ENCODE measurements at regions not wholly inside any gene's neighbourhood (a gene's known extent, or its start where the extent isn't known, plus 50 kb on each side); places are given as distances from the start of the nearest gene placed in this dataset.

DNA sequence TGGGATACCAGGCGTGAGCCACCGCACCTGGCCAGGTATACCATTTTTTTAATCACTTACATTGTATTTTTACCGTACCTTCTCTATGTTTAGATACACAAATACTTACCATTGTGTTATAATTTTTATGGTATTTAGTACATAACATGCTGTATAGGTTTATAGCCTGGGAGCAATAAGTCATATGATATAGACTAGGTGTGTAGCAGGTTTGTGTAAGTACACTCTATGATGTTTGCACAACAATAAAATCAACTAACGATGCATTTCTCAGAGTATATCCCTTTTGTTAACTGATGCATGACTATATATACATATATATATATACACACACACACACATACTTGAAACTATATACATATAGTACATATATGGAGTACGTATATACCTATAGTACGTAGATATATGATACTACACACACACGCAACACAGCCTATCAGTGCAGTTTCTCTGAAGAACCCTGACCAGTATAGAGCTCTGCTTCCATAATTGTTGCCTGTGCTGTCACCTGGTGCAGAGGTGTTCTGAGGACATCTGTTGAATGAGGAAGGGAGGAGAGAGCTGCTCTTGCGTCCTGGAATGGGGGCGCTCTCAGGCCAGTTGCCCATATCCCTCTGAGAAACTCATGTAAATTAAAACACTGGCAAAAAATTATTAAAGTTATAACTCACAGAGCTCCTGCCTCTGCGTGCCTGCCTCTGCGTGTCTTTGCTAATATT is 315.3 kb downstream of the FGFR2 start:
- TF ChIP-seq, protein P1, sequence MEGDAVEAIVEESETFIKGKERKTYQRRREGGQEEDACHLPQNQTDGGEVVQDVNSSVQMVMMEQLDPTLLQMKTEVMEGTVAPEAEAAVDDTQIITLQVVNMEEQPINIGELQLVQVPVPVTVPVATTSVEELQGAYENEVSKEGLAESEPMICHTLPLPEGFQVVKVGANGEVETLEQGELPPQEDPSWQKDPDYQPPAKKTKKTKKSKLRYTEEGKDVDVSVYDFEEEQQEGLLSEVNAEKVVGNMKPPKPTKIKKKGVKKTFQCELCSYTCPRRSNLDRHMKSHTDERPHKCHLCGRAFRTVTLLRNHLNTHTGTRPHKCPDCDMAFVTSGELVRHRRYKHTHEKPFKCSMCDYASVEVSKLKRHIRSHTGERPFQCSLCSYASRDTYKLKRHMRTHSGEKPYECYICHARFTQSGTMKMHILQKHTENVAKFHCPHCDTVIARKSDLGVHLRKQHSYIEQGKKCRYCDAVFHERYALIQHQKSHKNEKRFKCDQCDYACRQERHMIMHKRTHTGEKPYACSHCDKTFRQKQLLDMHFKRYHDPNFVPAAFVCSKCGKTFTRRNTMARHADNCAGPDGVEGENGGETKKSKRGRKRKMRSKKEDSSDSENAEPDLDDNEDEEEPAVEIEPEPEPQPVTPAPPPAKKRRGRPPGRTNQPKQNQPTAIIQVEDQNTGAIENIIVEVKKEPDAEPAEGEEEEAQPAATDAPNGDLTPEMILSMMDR (IDR thresholded peaks at IDR 0.05; ENCODE audit: low read length, missing control alignments), result no peak
- no peak overlapping the region for H3K4me3 ChIP-seq (replicated peaks; ENCODE audit: low read depth, low read length)
- DNase-seq (ENCODE audit: low read depth), result no peak

DNA sequence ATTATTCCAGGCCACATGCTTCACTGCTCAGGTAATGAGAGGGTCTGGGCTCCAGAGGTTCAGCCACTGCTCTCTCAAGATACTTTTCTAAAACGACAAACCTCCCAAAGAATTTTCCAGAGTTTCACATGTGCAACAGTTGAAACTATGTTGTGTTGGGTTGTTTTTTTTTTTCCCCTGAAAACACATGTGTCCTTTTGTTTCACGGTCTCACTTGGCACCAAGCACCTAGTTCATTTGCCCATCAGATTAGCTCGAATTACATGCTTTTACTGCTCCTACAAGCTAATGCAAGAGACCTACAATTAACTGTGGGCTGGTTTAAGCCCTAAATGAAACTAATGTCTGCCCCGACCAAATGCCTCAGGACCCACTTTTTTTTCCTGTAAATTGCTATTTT is 313.3 kb downstream of the FGFR2 start:
- no peak for DNase-seq (ENCODE audit: low read depth)
- TF ChIP-seq, protein P1 (IDR thresholded peaks at IDR 0.05; ENCODE audit: low read length, missing control alignments), result no peak
- no peak overlapping the region for H3K4me3 ChIP-seq (replicated peaks; ENCODE audit: low read depth, low read length)

DNA sequence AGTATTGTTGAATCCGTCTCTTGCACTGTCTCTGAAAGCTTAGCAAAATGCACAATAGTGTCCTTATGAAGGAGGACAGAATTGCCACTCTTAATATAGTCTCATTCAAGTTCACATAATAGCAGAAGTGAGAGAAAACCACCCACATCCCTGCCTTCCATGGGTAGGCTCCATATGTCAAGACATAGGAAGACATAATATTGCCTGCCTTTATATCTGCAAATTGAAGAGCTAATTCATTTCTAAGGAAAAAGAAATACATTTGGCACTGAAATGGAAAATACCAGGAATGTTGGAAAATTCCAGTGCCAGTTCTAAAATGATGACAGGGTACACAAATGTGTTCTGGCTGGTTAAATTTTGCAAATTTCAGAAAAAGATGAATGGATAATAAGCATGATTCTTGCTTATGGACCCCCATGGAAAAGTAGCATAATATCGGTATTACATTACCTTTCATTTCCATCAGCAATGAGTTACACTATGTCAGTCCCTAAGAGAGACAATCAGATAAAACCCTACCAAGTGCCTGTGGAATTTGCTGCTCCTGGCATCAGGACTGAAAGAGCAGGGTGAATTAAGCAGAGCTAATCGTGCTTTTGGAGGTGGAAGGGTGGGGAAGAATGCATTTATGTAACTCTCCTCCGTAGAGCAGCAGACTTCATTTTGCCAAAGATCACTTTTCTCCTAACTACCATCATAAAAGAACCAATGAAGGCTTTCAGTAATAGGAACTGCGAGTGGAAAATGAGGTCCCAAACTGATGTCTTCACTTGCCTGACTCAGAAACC is 312.6 kb downstream of the FGFR2 start:
- no peak overlapping the region for H3K4me3 ChIP-seq (replicated peaks; ENCODE audit: low read depth, low read length)
- no peak for DNase-seq (ENCODE audit: low read depth)
- TF ChIP-seq, protein P1 (IDR thresholded peaks at IDR 0.05; ENCODE audit: low read length, missing control alignments), result no peak

DNA sequence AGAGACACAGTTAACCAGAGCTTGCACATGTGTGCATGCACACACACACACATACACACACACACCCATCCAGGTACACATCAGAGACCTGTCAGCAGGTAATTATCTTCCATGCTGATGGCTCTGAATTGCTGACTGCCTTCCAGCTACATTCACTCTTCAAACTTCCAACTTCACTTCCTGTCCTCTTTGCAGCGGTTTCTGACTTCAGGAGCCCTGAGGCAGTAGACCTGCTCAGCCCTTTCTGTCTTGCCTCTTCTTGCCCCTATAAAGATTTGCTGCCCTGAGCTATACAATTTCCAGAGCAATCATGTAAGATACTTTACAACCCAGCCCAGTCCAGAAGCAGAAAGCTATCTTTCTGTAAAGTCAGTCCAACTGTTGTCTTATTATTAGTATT is 310.2 kb downstream of the FGFR2 start:
- no peak for DNase-seq (ENCODE audit: low read depth)
- TF ChIP-seq, protein P1 (IDR thresholded peaks at IDR 0.05; ENCODE audit: low read length, missing control alignments), result no peak
- no peak overlapping the region for H3K4me3 ChIP-seq (replicated peaks; ENCODE audit: low read depth, low read length)

DNA sequence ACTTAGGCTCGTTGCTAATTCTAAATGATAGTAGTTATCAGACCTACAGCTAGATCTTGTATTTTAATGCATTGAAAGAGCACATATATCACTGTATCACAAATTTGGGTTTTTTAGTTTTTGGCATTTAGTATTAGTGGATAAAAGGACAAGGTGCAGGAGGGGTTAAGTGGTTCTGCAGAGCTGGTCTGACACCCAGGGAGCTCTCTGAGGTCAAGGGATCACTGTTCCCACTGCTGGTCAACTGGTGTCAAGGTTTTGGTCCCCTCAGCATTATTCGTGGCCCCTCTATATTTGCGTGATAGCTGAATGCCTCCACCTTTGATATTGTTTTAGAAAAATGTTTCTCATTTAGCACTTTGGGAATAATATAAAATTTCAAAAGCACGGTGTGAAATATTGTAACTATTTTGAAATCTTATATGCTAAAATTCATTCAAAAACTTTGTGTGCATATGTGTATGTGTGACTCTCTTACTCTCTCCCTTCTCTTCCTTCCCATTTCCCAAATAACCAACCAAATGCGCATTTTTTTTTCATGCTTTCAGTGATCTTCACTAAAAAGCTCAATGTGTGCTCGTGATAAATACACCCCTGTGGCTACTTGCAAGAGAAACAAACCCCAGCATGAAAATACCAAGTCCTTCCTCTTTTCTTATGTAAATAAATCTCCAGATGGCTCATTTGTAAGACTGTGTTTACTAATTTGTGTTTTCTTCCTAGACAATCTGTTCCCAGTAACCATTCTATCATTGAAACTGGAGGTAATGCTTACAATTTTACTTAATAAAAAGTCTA is 309.2 kb downstream of the FGFR2 start:
- no peak overlapping the region for H3K4me3 ChIP-seq (replicated peaks; ENCODE audit: low read depth, low read length)
- DNase-seq (ENCODE audit: low read depth), result no peak
- TF ChIP-seq, protein P1 (IDR thresholded peaks at IDR 0.05; ENCODE audit: low read length, missing control alignments), result no peak

DNA sequence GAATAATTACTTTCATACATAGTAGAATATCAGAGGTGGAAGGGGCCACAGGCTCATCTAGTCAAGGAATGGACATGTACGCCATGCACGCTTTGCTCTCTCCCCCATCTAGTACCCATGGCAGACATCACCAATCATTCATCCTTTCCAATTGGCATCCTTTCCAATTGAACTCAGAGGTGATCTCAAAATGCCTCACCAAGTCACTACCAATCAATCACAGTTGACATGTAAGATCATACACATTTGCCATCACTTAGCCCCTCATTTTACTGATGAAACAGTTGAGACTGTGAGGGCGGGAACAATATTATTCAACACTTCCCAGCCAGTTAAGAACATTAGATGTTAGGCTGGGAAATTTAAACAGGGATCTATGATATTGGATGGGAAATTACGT is 308.4 kb downstream of the FGFR2 start:
- TF ChIP-seq, protein P1 (IDR thresholded peaks at IDR 0.05; ENCODE audit: low read length, missing control alignments), result no peak
- H3K4me3 ChIP-seq (replicated peaks; ENCODE audit: low read depth, low read length), result no peak overlapping the region
- no peak for DNase-seq (ENCODE audit: low read depth)
